SK-N-SH (cell line): ENCODE measurements at regions not wholly inside any gene's neighbourhood (a gene's known extent, or its start where the extent isn't known, plus 50 kb on each side); places are given as distances from the start of the nearest gene placed in this dataset.

Experiments
- CTCF ChIA-PET: fragments of 300-600, 350-600 bp; formaldehyde crosslinking; extraction: SDS; loops from one replicate; lab custom pipeline; 2021; lab: Yijun Ruan, JAX
- POLR2A ChIA-PET: fragments of 350-600 bp; sonication (Branson Sonifier 250); formaldehyde crosslinking; extraction: SDS; loops from one replicate; lab custom pipeline; 2020; ENCODE audit warnings: antibody characterized with exemption, inconsistent platforms; lab: Yijun Ruan, JAX
- DNase-seq: peaks from one replicate; pipeline ENCODE4 v3.0.0; 2012
- H2AFZ ChIP-seq: fragments of 200-600 bp; sonication (generic); 2 replicates; pipeline ENCODE4 v1.8.1; 2016; ENCODE audit warnings: antibody characterized with exemption, mild to moderate bottlenecking, low read depth
- H3F3A ChIP-seq: fragments of 200-600 bp; sonication (generic); replicated peaks from 2 replicates; pipeline ENCODE3; 2016; ENCODE audit warnings: antibody characterized with exemption, mild to moderate bottlenecking; ENCODE audit not compliant: insufficient read depth
- H3K27ac ChIP-seq, 2 experiments: fragments of 200-500 bp in 1 of 2; fragments of 200-600 bp in 1 of 2; sonication (Bioruptor generic) in 1 of 2; sonication (generic), shearing (Covaris generic) in 1 of 2; 2 replicates each; pipeline versions ENCODE4 v1.5.1 to v1.6.1; 2014 to 2016; ENCODE audit warnings: low read depth in 2 of 2, inconsistent platforms in 1 of 2, low read length in 1 of 2, mild to moderate bottlenecking in 1 of 2, mixed read lengths in 1 of 2
- H3K27me3 ChIP-seq: fragments of 200-600 bp; sonication (generic), shearing (Covaris generic); 2 replicates; pipeline ENCODE4 v1.6.1; 2016; ENCODE audit warnings: mixed run types; ENCODE audit not compliant: insufficient read depth
- H3K36me3 ChIP-seq, 2 experiments: fragments of 200-500 bp in 1 of 2; fragments of 200-600 bp in 1 of 2; sonication (Bioruptor generic) in 1 of 2; sonication (generic) in 1 of 2; replicated peaks in 1 of 2; 2 replicates each; pipeline versions ENCODE3 to v1.5.1; 2014 to 2016; ENCODE audit warnings: low read length in 1 of 2, mild to moderate bottlenecking in 1 of 2; ENCODE audit not compliant: insufficient read depth in 2 of 2, control insufficient read depth in 1 of 2
- H3K4me1 ChIP-seq, 2 experiments: fragments of 200-500 bp in 1 of 2; fragments of 200-600 bp in 1 of 2; sonication (Bioruptor generic) in 1 of 2; sonication (generic), shearing (Covaris generic) in 1 of 2; 2 replicates each; pipeline versions ENCODE4 v1.5.1 to v1.6.1; 2014 to 2016; ENCODE audit warnings: low read depth in 1 of 2, low read length in 1 of 2, mixed run types in 1 of 2; ENCODE audit not compliant: insufficient read depth in 2 of 2, control insufficient read depth in 1 of 2
- H3K4me2 ChIP-seq: fragments of 200-600 bp; sonication (generic), shearing (Covaris generic); 2 replicates; pipeline ENCODE4 v1.6.1; 2017; ENCODE audit warnings: mixed run types
- H3K4me3 ChIP-seq, 2 experiments: fragments of 200-500 bp in 1 of 2; fragments of 200-600 bp in 1 of 2; sonication (Bioruptor generic) in 1 of 2; sonication (generic), shearing (Covaris generic) in 1 of 2; 2 replicates each; pipeline versions ENCODE4 v1.5.1 to v1.8.1; 2014 to 2016; ENCODE audit warnings: low read depth in 2 of 2, inconsistent platforms in 1 of 2, low read length in 1 of 2, mild to moderate bottlenecking in 1 of 2, mixed read lengths in 1 of 2, moderate library complexity in 1 of 2
- H3K79me2 ChIP-seq: fragments of 200-600 bp; sonication (generic); 2 replicates; pipeline ENCODE4 v1.8.1; 2017; ENCODE audit warnings: mild to moderate bottlenecking; ENCODE audit not compliant: insufficient read depth
- H3K9ac ChIP-seq: fragments of 200-600 bp; sonication (generic); 2 replicates; pipeline ENCODE4 v1.6.1; 2017; ENCODE audit warnings: mixed run types
- H3K9me2 ChIP-seq: fragments of 200-600 bp; sonication (generic); 2 replicates; pipeline ENCODE4 v1.6.1; 2017; ENCODE audit warnings: mixed run types
- H3K9me3 ChIP-seq: fragments of 200-600 bp; sonication (generic); 2 replicates; pipeline ENCODE4 v1.6.1; 2017; ENCODE audit warnings: mixed run types, mild to moderate bottlenecking, moderate library complexity
- H4K20me1 ChIP-seq: fragments of 200-600 bp; sonication (generic); 2 replicates; pipeline ENCODE4 v1.6.1; 2017; ENCODE audit warnings: mild to moderate bottlenecking, mixed run types; ENCODE audit not compliant: insufficient read depth
- CTCF ChIP-seq: fragments of 200-600 bp; sonication (generic); IDR thresholded peaks from 2 replicates; pipeline ENCODE4 v1.6.1; 2017; ENCODE audit warnings: antibody characterized with exemption, mild to moderate bottlenecking, moderate library complexity
- ELF1 ChIP-seq: IDR thresholded peaks from 2 replicates; pipeline ENCODE4 v1.4.0; 2012
- EZH2phosphoT487 ChIP-seq: fragments of 200-600 bp; sonication (generic); IDR thresholded peaks from 2 replicates; pipeline ENCODE4 v1.6.1; 2017; ENCODE audit warnings: low read depth, mixed run types, mild to moderate bottlenecking, antibody characterized with exemption, moderate library complexity, borderline replicate concordance
- FOSL2 ChIP-seq: IDR thresholded peaks from 2 replicates; pipeline ENCODE4 v1.4.0; 2012; ENCODE audit warnings: low read depth, mild to moderate bottlenecking, moderate library complexity, borderline replicate concordance
- FOXJ3 ChIP-seq: sonication (generic); formaldehyde crosslinking; IDR thresholded peaks from 2 replicates; pipeline ENCODE4 v1.5.1; 2020; ENCODE audit warnings: mild to moderate bottlenecking, missing genetic modification reagents
- FOXM1 ChIP-seq: IDR thresholded peaks from 2 replicates; pipeline ENCODE4 v1.4.0; 2012; ENCODE audit warnings: low read depth, mild to moderate bottlenecking
- GABPA ChIP-seq: IDR thresholded peaks from 2 replicates; pipeline ENCODE4 v1.4.0; 2012; ENCODE audit warnings: low read depth, mild to moderate bottlenecking
- GATA2 ChIP-seq: sonication (generic); formaldehyde crosslinking; IDR thresholded peaks from 2 replicates; pipeline ENCODE4 v1.5.0; 2020; ENCODE audit warnings: mild to moderate bottlenecking, missing genetic modification reagents
- JUND ChIP-seq: IDR thresholded peaks from 2 replicates; pipeline ENCODE4 v1.4.0; 2012
- MEF2A ChIP-seq: IDR thresholded peaks from 2 replicates; pipeline ENCODE4 v1.4.0; 2012; ENCODE audit warnings: low read depth, borderline replicate concordance
- RAD21 ChIP-seq: IDR thresholded peaks from 2 replicates; pipeline ENCODE4 v1.6.1; 2012; ENCODE audit warnings: mild to moderate bottlenecking, low read length
- RCOR1 ChIP-seq: fragments of 150-350 bp; IDR thresholded peaks from 2 replicates; pipeline ENCODE4 v1.6.1; 2017; ENCODE audit warnings: antibody characterized with exemption, low read length
- SMC3 ChIP-seq: IDR thresholded peaks from 2 replicates; pipeline ENCODE4 v1.6.1; 2012; ENCODE audit warnings: low read depth, low read length, improper control_type of control experiment
- TEAD4 ChIP-seq: IDR thresholded peaks from 2 replicates; pipeline ENCODE4 v1.4.0; 2012; ENCODE audit warnings: mild to moderate bottlenecking, borderline replicate concordance; ENCODE audit not compliant: insufficient read depth
- YY1 ChIP-seq: IDR thresholded peaks from 2 replicates; pipeline ENCODE4 v1.4.0; 2012; ENCODE audit warnings: low read depth, mild to moderate bottlenecking
- ZBTB33 ChIP-seq: IDR thresholded peaks from 2 replicates; pipeline ENCODE4 v1.4.0; 2012; ENCODE audit warnings: low read depth, borderline replicate concordance
- WGBS: methylation state at CpG from one replicate; pipeline ENCODE4 v1.1.6; 2017; ENCODE audit warnings: low lambda C conversion rate; 5-methylcytosine and 5-hydroxymethylcytosine counted together

DNA sequence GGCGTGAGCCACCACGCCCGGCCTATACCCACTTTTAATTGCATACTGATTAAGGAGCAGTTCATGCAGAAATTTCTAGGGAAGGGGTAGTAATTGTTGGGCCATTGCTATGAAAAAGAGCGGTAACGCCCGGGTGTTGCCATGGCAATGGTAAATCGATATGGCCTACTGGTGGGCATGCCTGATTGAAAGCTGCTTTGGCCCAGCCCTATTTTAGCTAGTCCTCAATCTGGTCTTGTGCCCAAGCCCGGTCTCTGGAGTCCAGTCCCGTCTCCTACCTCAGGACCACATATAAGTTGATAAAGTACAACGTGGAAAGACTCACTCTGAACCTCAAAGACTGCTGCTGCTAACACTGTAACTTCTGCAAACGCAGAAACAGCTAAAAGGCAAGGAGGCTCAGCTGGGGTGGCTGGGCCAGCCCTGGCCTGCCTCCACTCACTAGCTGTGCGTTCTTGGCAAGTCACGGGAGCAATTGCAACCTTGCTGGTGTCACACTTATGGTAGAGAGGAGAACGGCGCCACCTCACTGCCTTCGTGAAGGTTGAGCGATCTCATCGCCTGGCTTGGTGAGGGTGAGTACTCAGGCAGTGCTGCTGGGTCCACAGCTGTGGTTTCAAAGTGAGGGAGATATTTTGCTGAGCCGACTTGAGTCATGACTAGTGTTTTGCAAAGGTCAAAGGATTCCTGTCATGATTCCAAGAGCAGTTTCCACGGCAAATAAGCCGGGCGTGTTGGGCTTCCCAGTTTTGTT is 57.0 kb upstream of the GRPEL1 start:
- DNase-seq = no peak
- no peak overlapping the region for H3K9ac ChIP-seq
- TF ChIP-seq TEAD4 (no peak), RCOR1 (no peak), RAD21 (no peak)
- TF ChIP-seq, all 33 proteins: peak for 0
- H3K4me2 ChIP-seq = no peak overlapping the region
- no peaks in the 10 kb centered on the region for H3K4me1 ChIP-seq
- no peaks in the 10 kb centered on the region for H3K79me2 ChIP-seq
- no peak overlapping the region for H2AFZ ChIP-seq
- H3K36me3 ChIP-seq = no peaks in the 10 kb centered on the region
- H3K27me3 ChIP-seq = no peaks in the 10 kb centered on the region
- POLR2A ChIA-PET = no interaction called here
- no peak overlapping the region for H3K27ac ChIP-seq
- WGBS = 84% methylated on average over 21 of the region's 22 CpGs
- no peaks in the 10 kb centered on the region for H3F3A ChIP-seq
- H4K20me1 ChIP-seq = no peaks in the 10 kb centered on the region
- H3K9me3 ChIP-seq = no peaks in the 10 kb centered on the region
- no peak overlapping the region for H3K4me3 ChIP-seq
- no peaks in the 10 kb centered on the region for H3K9me2 ChIP-seq
- CTCF ChIA-PET = interaction anchor here (1.3 to 2.1 kb wide), 3 partner anchors 23 to 67 kb away, joined by 3 to 5 read pairs (median 4); partner anchors contain the start of gene SORCS2

- Histone ChIP-seq H3K4me2 (no peak overlapping the region), H3K4me3 (no peak overlapping the region), H3K27ac (no peak overlapping the region), H3K9ac (no peak overlapping the region), H3K9me2 (no peaks in the 10 kb centered on the region), H3K27me3 (no peaks in the 10 kb centered on the region), H3K4me1 (no peaks in the 10 kb centered on the region), H4K20me1 (no peaks in the 10 kb centered on the region), H3K79me2 (no peaks in the 10 kb centered on the region), H3K36me3 (no peaks in the 10 kb centered on the region), H3K9me3 (no peaks in the 10 kb centered on the region), H3F3A (no peaks in the 10 kb centered on the region), H2AFZ (no peak overlapping the region)
- 66% methylated on average over 10 of the region's 24 CpGs for WGBS
- TF ChIP-seq RCOR1 = no peak
- DNase-seq = no peak
- ChIA-PET POLR2A (no interaction called here), CTCF (interaction anchor here (1.1 to 1.5 kb wide), 2 partner anchors 17 to 29 kb away, joined by 3 to 4 read pairs; no protein-coding TSS in a partner anchor)
These were observed 54.2 kb upstream of the GRPEL1 start for GRCh38 chr4:7121866-7122653.

DNA sequence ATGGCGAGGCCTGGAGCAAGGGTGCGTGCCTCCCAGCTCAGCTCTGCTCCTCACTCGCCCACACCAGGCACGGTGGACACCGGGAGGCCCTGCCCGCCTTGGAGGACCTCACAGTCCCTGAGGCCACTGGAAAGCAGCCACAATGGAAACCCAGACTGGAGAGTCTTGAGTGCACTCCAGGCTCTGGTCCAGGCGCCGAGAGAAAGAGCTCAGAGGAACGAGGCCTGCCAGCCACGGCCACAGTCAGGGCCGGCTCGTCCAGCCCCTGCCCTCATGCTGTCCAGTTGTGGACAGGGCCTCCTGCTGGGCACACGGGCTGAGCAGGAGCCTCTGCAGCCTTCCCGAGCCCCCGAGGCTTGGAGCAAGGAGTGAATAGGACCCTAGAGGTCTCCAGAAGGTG is 53.3 kb upstream of the GRPEL1 start:
- 75% methylated on average over 8 of the region's 15 CpGs for WGBS
- Histone ChIP-seq H3F3A (no peaks in the 10 kb centered on the region), H2AFZ (no peak overlapping the region), H3K9me3 (no peaks in the 10 kb centered on the region), H3K9me2 (no peaks in the 10 kb centered on the region), H3K9ac (no peak overlapping the region), H3K36me3 (no peaks in the 10 kb centered on the region), H3K27ac (no peak overlapping the region), H3K4me2 (no peak overlapping the region), H3K27me3 (no peaks in the 10 kb centered on the region), H3K4me3 (no peak overlapping the region), H4K20me1 (no peaks in the 10 kb centered on the region), H3K4me1 (no peaks in the 10 kb centered on the region), H3K79me2 (no peaks in the 10 kb centered on the region)
- CTCF ChIA-PET = interaction anchor here (0.6 to 1.5 kb wide), 4 partner anchors 20 to 665 kb away, joined by 4 to 5 read pairs (median 4); no protein-coding TSS in a partner anchor
- POLR2A ChIA-PET = no interaction called here
- DNase-seq = no peak
- no peak for TF ChIP-seq CTCF
- TF ChIP-seq EZH2phosphoT487 = no peak
- no peak for TF ChIP-seq RAD21
- TF ChIP-seq GABPA = no peak
- no peak for TF ChIP-seq MEF2A
- TF ChIP-seq GATA2 = no peak
- TF ChIP-seq FOSL2 = no peak
- no peak for TF ChIP-seq YY1
- no peak for TF ChIP-seq FOXJ3 (CRISPR knock-in tag)
- TF ChIP-seq JUND = no peak
- TF ChIP-seq ELF1 = no peak
- TF ChIP-seq ZBTB33 = no peak
- TF ChIP-seq FOXM1 = no peak
- no peak for TF ChIP-seq SMC3
- no peak for TF ChIP-seq RCOR1
